Smooth muscle cell (in vitro differentiated cells): ENCODE measurements at regions not wholly inside any gene's neighbourhood (a gene's known extent, or its start where the extent isn't known, plus 50 kb on each side); places are given as distances from the start of the nearest gene placed in this dataset.
A peak's percentile ranks its signal among the peaks of the same experiment; 100 is the strongest.

Experiments
- DNase-seq: peaks from one replicate; lab custom pipeline; 2025; ENCODE audit not compliant: unreplicated experiment; lab: John Stamatoyannopoulos, UW
- H2AFZ ChIP-seq: fragments of 200-600 bp; sonication (generic); 2 replicates; pipeline ENCODE4 v1.6.0; 2016; ENCODE audit warnings: antibody characterized with exemption, low read depth, mild to moderate bottlenecking
- H3F3A ChIP-seq: fragments of 200-600 bp; sonication (generic); 2 replicates; pipeline ENCODE4 v1.6.0; 2017; ENCODE audit warnings: antibody characterized with exemption, low read depth
- H3K27ac ChIP-seq: fragments of 200-600 bp; sonication (generic); 2 replicates; pipeline ENCODE4 v1.5.1; 2016; ENCODE audit warnings: low read depth, mild to moderate bottlenecking
- H3K27me3 ChIP-seq: fragments of 200-600 bp; sonication (generic); 2 replicates; pipeline ENCODE4 v1.6.1; 2016; ENCODE audit warnings: low read depth, mild to moderate bottlenecking
- H3K36me3 ChIP-seq: fragments of 200-600 bp; sonication (generic); 2 replicates; pipeline ENCODE4 v1.5.1; 2016; ENCODE audit warnings: low read depth
- H3K4me1 ChIP-seq: fragments of 200-600 bp; sonication (generic); 2 replicates; pipeline ENCODE4 v1.5.1; 2016; ENCODE audit warnings: low read depth
- H3K4me2 ChIP-seq: fragments of 200-600 bp; sonication (generic); 2 replicates; pipeline ENCODE4 v1.6.0; 2016; ENCODE audit warnings: mild to moderate bottlenecking
- H3K4me3 ChIP-seq: fragments of 200-600 bp; sonication (generic); 2 replicates; pipeline ENCODE4 v1.5.1; 2016; ENCODE audit warnings: mild to moderate bottlenecking
- H3K79me2 ChIP-seq: fragments of 200-600 bp; sonication (generic); 2 replicates; pipeline ENCODE4 v1.6.0; 2016; ENCODE audit warnings: low read depth, mild to moderate bottlenecking
- H3K9ac ChIP-seq: fragments of 200-600 bp; sonication (generic); 2 replicates; pipeline ENCODE4 v1.6.0; 2016; ENCODE audit warnings: low read depth
- H3K9me3 ChIP-seq: fragments of 200-600 bp; sonication (generic); replicated peaks from 2 replicates; pipeline ENCODE4 v1.5.1; 2016; ENCODE audit warnings: low read depth
- H4K20me1 ChIP-seq: fragments of 200-600 bp; sonication (generic); 2 replicates; pipeline ENCODE4 v1.6.0; 2016; ENCODE audit warnings: low read depth
- WGBS: methylation state at CpG from one replicate; pipeline ENCODE4 v1.1.7; 2016; ENCODE audit warnings: low lambda C conversion rate; 5-methylcytosine and 5-hydroxymethylcytosine counted together
- TF ChIP-seq, protein P1 (sequence below): fragments of 200-600 bp; sonication (generic); IDR thresholded peaks from 2 replicates; pipeline ENCODE4 v1.5.1; 2017; ENCODE audit warnings: borderline replicate concordance, mild to moderate bottlenecking, antibody characterized with exemption; ENCODE audit not compliant: insufficient read depth, poor library complexity, severe bottlenecking

DNA sequence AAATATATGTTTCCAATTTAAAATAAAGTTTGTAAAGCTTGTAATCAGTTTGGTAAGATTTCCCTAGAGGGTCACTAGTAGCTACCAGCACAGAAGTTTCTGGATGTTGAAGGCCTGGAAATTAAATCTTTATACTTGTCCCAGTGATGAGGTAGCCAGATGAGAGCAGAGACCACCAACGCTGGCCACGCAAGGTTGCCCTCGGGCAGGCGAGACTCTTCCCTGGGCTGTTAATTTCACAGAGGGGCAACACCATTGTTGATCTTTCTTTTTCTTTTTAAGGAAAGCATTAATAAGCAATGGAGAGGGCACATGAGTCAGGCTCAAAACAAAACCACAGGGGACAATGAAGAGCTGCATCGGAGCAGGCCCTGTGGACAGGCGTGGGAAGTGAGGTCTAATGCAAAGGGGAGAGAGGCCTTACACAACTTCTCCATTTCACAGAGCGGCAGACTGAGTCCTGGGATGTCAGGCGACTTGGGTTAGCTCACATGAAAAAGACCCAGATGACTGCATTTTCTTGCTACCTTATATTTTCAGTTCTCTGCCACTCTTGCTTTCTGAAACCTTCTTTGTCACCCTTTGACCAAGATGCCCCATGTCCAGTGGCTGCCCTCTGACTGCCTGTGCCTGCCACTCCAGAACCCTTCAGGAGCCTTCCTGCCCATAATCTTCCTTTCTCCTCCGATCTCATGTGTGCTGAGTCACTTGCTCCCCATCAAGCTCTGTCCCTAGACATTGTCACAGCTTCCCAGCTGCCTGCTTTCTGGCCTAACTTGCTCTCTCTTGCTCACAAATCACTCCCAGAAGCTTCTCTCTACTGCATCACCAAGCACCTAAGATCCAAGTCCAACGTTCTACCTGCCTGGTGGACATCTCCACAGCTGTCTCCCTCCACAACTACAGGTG lies 107.7 kb upstream of the CDYL start:
- peak overlapping the region; percentile 16 for H3K27ac ChIP-seq
- H3K79me2 ChIP-seq: no peaks in the 10 kb centered on the region
- H3K36me3 ChIP-seq: no peaks in the 10 kb centered on the region
- TF ChIP-seq, protein P1, sequence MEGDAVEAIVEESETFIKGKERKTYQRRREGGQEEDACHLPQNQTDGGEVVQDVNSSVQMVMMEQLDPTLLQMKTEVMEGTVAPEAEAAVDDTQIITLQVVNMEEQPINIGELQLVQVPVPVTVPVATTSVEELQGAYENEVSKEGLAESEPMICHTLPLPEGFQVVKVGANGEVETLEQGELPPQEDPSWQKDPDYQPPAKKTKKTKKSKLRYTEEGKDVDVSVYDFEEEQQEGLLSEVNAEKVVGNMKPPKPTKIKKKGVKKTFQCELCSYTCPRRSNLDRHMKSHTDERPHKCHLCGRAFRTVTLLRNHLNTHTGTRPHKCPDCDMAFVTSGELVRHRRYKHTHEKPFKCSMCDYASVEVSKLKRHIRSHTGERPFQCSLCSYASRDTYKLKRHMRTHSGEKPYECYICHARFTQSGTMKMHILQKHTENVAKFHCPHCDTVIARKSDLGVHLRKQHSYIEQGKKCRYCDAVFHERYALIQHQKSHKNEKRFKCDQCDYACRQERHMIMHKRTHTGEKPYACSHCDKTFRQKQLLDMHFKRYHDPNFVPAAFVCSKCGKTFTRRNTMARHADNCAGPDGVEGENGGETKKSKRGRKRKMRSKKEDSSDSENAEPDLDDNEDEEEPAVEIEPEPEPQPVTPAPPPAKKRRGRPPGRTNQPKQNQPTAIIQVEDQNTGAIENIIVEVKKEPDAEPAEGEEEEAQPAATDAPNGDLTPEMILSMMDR: no peak
- H3K4me3 ChIP-seq: no peak overlapping the region
- H3K9ac ChIP-seq: no peak overlapping the region
- H4K20me1 ChIP-seq: no peaks in the 10 kb centered on the region
- H3K9me3 ChIP-seq: no peaks in the 10 kb centered on the region
- H3K4me1 ChIP-seq: no peaks in the 10 kb centered on the region
- no peaks in the 10 kb centered on the region for H3K27me3 ChIP-seq
- no peak for DNase-seq
- H3K4me2 ChIP-seq: no peak overlapping the region
- WGBS: 68% methylated on average over 10 of the region's 10 CpGs
- H2AFZ ChIP-seq: no peak overlapping the region
- no peaks in the 10 kb centered on the region for H3F3A ChIP-seq

DNA sequence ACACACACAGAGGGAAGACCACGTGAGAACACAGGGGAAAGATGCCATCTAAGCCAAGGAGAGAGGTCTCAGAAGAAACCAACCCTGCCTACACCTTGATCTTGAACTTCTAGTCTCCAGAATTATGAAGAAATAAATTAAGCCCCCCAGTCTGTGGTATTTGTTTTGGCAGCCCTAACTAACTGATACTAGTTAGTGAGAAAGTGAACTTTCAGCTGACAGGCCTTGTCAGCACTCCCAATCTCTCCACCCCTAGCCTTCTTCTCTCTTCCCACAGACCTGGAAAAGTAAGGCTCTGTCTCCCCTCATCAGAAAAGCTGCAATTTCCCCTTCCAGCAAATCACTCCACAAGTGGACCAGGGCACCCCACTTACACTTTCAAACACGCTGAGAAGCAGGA lies 108.6 kb upstream of the CDYL start:
- Histone ChIP-seq H3K4me1 (no peaks in the 10 kb centered on the region), H3K27ac (no peak overlapping the region), H3K9ac (no peak overlapping the region), H3F3A (no peaks in the 10 kb centered on the region), H3K36me3 (no peaks in the 10 kb centered on the region), H3K9me3 (no peaks in the 10 kb centered on the region), H3K79me2 (no peaks in the 10 kb centered on the region), H3K4me3 (no peak overlapping the region), H3K4me2 (no peak overlapping the region), H4K20me1 (no peaks in the 10 kb centered on the region), H3K27me3 (no peaks in the 10 kb centered on the region), H2AFZ (no peak overlapping the region)
- TF ChIP-seq, protein P1: no peak
- DNase-seq: no peak
- WGBS: 96% methylated on average over 2 of the region's 2 CpGs

DNA sequence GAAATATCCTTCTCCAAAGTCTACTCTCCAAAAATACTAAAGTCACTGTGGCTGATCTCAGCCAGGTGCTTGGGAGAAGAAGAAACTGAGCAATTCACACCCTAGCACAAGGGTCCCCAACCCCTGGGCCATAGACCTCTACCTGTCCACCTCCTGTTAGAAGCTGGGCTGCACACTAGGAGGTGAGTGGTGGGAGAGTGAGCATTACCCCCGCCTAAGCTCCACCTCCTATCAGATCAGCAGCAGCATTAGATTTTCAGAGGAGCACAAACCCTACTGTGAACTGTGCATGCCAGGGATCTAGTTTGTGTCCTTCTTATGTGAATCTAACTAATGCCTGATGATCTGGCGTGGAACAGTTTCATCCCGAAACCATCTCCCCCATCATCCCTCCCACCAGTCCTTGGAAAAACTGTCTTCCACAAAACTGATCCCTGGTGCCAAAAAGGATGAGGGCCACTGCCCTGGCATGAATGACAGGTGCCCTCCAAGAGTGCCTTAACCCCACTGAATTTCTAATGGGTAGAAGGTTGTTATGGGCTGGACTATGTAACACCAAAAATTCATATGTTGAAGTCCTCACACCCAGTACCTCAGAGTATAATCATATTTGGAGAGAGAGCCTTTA lies 109.2 kb upstream of the CDYL start:
- H3K4me1 ChIP-seq: no peaks in the 10 kb centered on the region
- H4K20me1 ChIP-seq: no peaks in the 10 kb centered on the region
- H3K27me3 ChIP-seq: no peaks in the 10 kb centered on the region
- no peak overlapping the region for H3K4me2 ChIP-seq
- H3K9ac ChIP-seq: no peak overlapping the region
- no peaks in the 10 kb centered on the region for H3F3A ChIP-seq
- H2AFZ ChIP-seq: no peak overlapping the region
- no peak overlapping the region for H3K4me3 ChIP-seq
- H3K9me3 ChIP-seq: no peaks in the 10 kb centered on the region
- H3K27ac ChIP-seq: no peak overlapping the region
- 98% methylated on average over 3 of the region's 3 CpGs for WGBS
- H3K36me3 ChIP-seq: no peaks in the 10 kb centered on the region
- TF ChIP-seq, protein P1: no peak
- no peak for DNase-seq
- no peaks in the 10 kb centered on the region for H3K79me2 ChIP-seq
